HG03342 (cell line): ENCODE measurements at regions not wholly inside any gene's neighbourhood (a gene's known extent, or its start where the extent isn't known, plus 50 kb on each side); places are given as distances from the start of the nearest gene placed in this dataset.

Experiments used
- ATAC-seq: cut with Tn5 transposase; IDR thresholded peaks from one replicate; pipeline ENCODE4 v1.9.1; 2021; ENCODE audit warnings: mild to moderate bottlenecking, moderate library complexity; ENCODE audit not compliant: unreplicated experiment

DNA sequence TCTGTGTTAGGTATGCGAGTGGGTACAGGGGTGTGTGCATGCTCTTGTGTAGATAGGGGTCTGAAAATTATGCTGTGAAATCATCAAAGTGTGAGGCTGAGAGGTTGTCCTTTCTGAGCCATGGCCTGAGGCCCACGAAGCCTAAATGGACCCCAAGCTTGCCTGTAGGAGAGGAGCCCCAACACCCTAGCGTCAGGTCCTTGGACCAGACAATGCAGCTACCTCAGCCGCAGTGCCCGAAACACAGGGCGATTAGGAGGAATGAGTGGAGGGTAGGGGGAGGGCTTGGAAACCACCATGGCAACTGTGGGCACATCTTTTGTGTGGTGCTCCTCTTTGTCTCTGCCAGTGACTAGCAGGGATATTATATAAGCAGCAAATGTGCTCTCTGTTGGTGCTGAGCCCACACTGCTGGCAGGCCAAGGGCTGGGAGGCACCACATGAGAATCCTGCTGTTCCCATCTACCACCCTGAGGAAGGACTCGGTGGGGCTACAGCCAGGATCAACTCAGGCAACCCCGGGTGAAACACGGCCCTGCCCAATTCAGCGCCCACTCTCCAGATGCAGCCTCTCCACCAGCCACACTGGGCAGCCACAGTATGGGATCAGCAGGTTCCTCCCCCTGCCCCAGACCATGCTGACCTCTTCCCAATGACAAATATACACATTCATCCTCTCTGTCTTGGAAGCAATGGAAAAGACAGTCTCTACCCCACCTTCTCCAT, 84.6 kb upstream of the FSTL4 start:
- no peak for ATAC-seq

DNA sequence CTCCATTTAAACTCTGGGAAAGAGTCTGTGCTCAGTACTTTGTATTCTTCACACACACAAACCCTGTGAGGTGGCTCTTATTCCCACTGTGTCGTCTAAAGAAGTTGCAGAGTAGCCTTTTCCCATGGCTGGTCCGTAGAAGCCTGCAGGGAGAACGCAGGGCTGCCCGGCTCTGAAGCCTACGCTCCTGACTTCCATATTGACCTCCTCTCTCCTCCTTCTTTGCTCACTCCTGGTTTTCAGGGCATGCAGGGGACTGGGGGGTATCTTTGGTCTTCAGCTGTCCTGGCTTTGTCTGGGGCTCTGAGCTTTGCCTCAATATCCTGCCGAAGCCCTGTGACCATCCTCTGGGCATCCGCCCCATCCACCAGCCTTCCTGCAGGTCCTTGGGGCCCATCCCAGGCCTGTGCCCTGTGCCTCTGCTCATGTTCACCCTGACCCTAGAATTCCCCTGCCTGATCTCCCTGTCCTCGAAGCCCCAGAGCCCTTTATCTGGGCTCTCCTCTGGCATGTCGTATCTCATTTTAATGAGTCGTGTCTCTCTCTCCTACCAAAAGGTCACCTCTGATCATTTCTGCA, 83.8 kb upstream of the FSTL4 start:
- ATAC-seq = no peak

DNA sequence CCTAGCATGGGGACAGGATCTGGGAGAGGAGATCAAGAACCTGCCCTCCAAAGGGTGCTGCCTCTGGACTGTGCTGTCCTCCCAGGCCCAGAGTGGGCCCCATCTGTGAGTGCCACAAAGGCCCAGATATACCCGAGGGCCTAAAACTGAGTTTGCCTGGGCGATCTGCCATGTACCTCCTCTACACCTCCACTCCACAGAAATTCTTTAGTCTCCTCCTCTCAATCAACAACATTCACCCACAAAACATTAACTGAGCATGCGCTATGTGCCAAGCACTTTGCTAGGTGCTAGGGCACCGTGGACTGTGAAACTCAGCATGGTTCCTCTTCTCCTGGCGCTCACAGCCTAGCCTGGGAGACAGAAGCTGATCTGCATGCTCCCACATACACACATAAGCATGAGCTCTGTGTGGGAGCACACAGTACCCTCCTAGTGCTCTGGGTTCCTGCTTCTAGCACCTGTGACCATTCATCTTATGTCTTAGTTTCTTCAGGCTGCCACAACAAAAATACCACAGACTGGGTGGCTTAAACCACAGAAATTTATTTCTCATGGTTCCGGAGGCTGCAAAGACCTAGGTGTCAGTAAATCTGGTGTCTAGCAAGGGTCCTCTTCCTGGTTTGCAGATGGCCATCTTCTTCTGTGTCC, 82.0 kb upstream of the FSTL4 start:
- ATAC-seq = no peak

- no peak for ATAC-seq
Observed at GRCh38 chr5:133691448-133691847, 79.1 kb upstream of the FSTL4 start.

DNA sequence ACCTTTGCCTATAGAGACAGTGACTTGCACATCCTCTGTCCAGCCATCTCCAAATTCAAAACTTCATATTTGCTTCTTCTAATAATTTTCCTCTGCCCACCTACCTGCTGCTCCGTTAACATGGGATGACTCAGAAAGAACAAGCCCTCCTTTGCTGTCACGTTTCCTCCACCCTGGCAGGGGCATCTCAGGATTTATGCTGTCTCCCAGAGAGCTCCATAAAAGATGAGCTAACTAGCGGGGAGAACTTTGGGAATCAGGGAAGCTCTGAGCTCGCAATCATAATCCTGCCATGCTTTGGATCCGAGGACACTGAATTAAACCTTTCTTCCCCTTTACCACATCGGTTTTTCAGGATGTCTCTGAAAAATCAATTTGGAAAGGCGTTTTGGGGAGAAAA, 78.4 kb upstream of the FSTL4 start:
- ATAC-seq = no peak

DNA sequence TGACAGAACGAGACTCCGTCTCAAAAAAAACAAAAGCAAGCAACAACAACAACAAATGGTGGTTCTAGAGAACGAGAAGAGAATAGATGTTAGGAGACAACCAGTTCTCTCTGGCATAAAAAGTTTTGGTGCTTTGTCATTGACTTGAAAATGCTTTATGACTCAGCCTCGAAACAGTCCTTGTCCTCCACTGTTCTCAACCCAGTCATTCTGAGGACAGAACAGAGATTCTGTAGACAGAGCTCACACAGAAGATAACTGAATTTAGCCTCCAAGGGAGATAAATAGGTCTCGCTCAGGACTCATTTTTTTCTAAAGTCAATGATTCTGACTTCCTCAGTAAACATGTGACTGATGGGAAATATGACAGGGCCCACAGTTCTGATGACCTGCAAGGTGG, 76.0 kb upstream of the FSTL4 start:
- ATAC-seq = no peak

DNA sequence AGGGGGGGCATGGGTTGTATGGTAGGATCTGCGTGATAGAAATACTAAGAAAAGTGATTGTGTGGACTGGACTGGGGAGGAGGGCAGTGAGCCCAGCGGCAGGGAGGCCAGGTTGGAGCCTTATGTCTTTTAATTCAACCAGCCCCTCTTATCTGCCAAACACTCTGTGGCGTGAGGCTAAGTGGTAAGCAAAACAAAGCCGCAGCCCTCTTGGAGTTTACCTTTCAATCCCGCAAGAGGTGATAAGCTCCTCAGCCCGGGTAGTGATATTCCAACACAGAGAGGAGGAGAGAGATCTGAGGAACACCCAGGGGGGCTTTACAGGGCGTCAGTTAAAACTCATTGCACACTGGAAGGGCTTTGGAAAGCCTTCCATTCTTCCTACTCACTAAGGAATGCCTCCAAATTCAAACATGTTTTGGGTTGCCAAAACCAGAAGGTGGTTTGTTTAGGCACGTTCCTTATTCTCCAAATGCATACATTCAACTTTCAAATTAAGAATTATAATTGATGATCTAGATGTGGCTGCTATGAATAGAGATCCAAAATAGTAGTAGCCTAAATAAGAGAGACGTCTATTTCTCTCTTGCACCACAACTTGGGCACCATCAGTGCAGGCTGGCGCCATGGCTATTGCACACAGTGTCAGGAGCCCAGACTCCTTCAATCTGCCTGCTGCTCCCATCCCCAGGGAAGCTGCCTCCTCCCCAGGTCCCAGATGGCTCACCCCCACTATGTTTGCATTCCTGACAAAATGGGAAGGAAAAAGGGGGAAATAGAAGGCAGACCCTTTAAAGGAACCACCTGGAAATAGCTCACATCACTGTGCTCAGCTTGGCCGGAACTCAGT, 75.1 kb upstream of the FSTL4 start:
- no peak for ATAC-seq

- ATAC-seq = no peak
Observed at GRCh38 chr5:133686566-133686965, 74.2 kb upstream of the FSTL4 start.

- no peak for ATAC-seq
Observed at GRCh38 chr5:133685402-133686018, 73.2 kb upstream of the FSTL4 start.

GRCh38 chr5:133683646-133684596, 71.6 kb upstream of the FSTL4 start:
- no peak for ATAC-seq

DNA sequence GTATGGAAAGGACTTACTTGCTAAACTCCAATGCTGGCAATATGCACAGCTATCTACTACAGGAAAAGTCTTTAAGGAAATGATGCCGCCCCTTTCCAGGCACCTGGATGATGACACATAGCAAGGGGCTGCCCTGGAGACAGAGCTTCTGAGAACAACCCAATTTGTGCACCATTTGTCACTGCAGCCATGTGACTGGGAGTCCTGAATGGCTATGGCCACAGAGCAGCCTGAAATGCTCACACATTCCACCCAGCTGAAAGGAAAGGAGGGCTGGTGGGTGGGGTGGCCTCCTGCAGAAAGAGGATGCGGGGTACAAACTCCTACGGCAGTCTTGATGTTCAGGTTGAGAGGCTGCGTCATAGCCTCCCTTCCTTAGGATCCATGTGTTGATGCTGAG, 70.1 kb upstream of the FSTL4 start:
- ATAC-seq = no peak

GRCh38 chr5:133681896-133682295, 69.6 kb upstream of the FSTL4 start:
- no peak for ATAC-seq

DNA sequence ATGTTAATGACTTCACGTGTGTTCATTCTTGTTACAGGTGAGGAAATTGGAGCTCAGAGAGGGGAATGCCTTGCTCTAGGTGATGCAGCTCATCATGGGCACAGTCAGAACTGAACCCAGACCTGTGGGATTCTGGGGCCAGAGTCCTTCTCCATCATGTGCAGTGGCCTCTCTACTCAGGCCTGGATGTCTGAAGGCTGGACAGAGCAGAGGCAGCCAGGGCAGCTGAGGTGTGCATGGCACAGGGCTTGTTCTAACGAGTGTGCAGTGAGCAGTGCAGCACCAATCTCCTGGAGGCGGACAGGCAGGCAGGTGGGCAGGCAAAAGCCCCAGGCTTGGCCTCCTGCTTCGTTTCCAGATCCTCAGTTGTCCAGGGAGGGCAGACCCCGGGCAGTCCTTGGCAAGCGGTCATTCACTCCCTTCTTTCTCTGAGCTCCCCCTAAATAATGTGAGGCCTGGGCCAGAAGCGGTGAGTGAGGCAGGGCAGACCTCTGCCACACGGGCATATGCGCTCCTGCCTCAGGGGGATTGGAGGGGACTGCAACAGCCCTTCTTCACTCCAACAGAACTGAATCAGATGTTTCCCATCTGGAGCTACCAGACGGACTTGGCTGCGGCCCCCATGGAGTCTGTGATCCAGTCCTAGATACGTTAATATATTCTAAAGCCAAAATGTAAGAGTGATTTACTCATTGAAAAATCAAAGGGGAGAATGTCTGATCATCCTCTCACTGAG, 68.7 kb upstream of the FSTL4 start:
- ATAC-seq = no peak

DNA sequence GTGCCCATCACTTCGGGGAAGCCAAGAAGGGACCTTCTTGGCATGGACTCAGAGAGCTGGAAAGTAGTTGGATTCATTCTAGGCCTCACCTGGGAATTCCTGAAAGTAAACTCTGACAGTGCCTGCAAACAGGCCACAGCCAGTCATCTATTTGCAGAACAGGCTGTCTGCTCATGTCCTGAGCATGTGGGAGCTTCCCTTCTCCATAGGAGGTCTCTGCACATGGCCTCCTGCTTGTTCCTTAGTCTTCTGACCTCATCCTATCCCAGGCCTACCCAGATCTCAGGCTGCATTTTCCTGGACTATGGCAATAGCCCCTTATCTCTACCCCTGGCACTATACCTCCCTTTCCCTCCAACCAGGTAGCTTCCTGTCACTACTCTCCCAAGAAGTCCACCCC, 67.2 kb upstream of the FSTL4 start:
- no peak for ATAC-seq

- no peak for ATAC-seq
Observed at GRCh38 chr5:133675376-133676154, 63.2 kb upstream of the FSTL4 start.

DNA sequence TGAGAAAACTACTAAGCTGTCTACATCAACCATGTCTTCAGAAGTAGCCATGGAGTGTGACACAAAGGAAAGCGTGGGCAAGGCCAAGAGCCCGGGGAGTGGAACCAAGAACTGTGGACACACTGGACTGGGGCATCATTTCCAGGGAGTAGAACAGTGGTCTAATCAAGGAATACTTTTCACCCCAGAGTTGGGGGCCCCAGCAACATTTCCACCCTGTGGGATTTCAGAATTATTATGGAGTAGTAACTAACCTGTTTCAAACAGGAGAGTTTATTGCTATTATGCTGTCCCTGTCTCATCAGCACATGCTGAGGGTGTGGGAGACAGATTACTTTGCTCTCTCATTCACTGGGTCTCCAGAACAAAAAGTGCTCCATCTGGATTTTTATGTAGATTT, 58.0 kb upstream of the FSTL4 start:
- no peak for ATAC-seq

DNA sequence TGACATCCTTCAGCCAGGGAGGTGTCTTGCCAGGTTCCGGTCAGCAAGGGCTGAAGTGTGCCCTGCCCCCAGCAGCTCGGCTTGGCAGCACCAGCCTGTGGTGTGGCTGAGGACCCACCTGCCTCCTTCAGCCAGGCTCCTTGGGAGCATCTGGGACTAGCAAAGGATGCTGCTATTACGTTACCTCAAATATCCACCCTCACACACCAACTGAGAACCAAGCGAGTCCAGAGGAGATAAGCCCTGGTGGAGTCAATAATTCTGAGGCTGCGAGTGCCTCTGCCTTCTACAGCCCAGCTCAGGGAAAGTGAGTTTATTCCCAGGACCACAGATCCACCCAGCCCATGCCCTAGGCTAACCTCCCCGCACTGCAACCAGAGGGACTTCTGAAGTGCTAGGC, 57.1 kb upstream of the FSTL4 start:
- ATAC-seq = no peak

- ATAC-seq = no peak
Observed at GRCh38 chr5:133668458-133668857, 56.1 kb upstream of the FSTL4 start.

- no peak for ATAC-seq
Observed at GRCh38 chr5:133667217-133667616, 54.9 kb upstream of the FSTL4 start.
